GM19043 (cell line): ENCODE measurements at regions not wholly inside any gene's neighbourhood (a gene's known extent, or its start where the extent isn't known, plus 50 kb on each side); places are given as distances from the start of the nearest gene placed in this dataset.

Experiments used
- ATAC-seq: cut with Tn5 transposase; IDR thresholded peaks from one replicate; pipeline ENCODE4 v1.9.1; 2021; ENCODE audit warnings: low read depth; ENCODE audit not compliant: unreplicated experiment

DNA sequence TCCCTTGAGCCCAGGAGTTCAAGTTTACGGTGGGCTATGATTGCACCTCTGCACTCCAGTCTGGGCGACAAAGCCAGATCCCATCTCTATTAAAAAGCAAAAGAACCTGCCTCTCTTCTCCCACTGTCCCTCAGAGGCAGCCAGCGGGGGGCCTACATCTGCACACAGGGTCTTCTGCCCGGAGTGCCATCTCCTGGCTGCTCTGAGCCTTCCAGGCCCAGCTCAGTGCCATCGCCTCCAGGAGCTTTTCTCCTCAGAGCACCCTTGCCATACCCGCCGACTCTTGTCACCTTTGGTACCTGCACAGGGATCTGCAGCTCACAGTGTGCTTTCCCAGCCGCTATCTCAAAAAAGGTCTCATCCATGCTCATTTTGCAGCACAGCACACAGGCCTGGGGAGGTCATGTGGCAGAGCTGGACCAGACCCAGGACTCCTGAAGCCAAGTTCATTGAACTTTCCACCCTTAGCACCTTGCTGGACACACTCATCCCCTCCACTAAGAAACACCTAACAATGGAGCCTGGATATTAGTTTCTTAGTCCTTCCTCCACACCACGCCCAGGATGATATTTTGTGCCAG is 186.3 kb downstream of the HAUS1 start:
- no peak for ATAC-seq

DNA sequence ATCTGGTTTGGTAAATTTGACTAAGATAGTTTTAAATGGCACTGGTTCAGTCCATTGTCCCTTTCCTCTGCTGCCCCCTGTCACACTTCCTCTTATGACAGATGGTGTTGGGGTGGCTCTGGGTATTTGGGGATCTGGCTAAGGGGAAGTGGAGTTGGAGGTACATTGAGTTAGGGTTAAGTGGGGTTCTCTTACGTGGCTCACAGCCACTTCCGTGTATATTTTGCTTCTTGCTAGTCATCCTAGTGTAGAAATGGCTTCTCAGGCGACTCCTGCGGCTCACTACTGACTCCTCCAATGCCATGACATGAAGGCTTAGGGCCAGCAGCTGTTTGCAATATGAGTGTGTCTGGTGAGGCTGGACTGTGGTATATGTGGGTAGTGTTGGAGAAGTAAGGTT is 187.0 kb downstream of the HAUS1 start:
- no peak for ATAC-seq

DNA sequence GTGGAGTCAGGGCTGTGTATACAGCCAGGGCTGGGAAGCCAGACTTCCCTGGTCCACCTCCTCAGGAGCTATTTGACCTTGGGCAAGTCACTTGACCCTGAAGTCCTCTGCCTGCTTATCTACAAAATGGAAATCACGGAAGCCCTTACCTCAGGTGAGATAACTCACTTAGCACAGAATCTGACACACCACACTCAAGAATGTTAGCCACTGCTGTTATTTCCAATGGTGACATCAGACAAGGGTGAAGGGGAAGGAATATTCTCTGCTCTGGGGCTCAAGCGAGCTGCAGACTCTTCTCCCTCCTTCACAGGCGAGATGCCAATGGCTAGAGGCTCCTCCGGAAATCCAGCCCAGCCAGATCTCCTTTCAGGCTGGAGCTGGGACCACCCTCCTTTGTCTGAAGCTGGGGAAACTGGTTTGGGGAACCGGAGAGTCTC is 189.6 kb downstream of the HAUS1 start:
- ATAC-seq: no peak

DNA sequence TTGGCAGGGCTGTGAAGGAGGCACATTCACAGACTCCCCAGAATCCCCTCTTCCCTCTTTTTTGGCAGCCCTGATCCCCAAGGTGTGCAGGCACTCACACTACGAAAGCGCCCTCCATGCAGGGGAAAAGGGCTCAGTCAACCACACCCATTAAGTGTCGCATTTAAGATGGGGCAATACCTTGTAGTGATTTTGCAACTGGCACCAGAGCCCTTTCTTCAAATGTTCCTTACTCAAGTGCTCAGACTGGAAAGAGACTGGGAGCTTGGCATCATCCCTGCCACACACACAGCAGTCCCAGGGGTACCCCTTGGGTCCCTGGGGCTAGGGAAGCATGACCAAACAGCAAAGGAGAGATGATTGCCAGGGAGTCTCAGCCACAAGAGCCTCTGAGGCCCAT is 190.1 kb downstream of the HAUS1 start:
- ATAC-seq: no peak

DNA sequence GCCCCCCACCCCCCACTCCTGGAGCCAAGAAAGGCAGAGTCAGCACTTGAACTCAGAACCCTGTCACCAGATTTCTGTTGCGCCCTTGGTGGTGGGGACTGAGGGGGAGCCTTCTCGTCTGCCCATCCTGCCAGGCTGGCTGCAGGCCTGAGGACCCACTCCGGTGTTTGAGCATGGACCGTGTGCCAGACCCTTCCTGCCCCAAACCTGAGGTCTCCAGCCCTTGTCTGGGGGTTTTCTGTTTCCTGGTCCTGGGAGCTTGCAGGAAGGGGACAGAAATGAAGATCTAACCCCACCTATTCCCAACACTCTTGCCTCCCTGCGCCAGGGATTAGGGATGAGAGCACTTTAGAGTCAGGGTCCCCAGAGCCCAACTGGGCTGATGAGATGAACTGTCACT is 190.6 kb downstream of the HAUS1 start:
- ATAC-seq: no peak

DNA sequence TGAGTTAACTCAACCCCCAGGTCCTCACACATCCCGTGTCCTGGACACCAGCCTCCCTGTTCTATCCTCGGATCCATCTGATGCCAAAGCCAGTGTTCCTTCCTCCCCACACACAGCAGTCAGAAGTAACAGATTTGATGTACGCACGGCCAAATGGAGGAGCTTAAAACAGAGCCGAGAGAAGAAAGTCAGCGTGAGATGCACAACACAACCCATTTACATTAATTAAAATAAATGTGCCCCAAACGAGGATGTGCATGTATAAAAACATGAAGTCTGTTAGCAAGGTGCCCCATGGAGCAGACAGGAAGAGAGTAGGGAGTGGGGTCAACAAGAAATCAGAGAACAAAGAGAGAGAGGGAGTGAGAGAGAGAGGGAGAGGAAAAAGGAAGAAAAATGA is 191.2 kb downstream of the HAUS1 start:
- no peak for ATAC-seq

DNA sequence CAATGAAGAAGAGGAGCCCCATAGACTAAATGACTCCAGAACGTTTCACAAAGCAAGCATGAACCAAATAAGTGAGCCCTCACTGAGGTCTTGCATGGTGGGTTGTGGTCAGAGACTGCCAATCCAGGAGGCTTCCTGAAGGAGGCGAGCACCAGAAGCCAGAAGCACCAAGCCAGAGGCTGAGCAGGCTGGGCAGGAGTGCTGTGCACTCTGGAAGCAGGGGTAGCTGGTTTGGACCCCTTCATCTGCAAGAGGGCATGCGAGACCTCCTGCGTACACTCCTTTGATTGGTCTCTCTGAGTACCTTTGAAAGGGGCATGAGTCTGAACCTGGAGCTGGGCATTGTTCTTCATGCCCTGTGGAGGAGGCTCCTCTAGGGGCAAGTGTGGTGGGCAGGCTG is 192.5 kb downstream of the HAUS1 start:
- ATAC-seq: no peak

DNA sequence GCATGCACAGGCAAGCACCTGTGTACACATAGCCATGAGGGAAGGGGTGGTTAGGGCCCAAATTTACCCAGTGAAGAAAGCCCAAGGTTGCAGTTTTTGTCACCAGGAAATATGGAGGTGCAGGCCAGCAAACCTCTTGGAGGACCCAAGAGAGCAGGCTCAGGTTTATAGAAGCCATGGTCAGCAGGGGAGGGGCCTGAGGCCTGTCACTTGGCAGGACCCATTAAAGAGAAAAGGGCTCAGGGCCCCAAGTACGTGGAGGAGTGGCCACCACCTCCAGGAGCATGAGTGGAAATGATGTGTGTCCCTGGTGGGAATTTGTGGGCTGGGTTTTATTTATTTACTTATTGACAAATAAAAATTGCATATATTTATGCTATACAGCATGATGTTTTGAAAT is 192.9 kb downstream of the HAUS1 start:
- no peak for ATAC-seq

DNA sequence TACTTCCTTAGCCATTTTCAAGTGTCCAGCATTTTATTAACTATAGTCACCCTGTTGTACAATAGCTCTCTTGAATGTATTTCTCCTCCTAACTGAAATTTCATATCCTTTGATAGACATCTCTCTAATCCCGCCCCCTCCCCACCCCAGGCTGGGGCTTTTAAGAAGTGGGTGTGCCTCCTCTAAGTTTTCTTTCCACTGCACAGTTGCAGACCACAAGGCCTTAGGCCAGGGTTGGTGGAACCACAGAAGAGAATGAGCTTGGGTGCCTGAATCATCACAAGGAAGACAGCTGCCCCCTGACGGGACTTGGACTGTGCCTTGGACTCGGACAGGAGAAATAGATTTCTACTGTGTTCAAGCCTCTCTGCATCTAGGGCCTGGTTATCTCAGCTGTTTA is 193.4 kb downstream of the HAUS1 start:
- no peak for ATAC-seq

DNA sequence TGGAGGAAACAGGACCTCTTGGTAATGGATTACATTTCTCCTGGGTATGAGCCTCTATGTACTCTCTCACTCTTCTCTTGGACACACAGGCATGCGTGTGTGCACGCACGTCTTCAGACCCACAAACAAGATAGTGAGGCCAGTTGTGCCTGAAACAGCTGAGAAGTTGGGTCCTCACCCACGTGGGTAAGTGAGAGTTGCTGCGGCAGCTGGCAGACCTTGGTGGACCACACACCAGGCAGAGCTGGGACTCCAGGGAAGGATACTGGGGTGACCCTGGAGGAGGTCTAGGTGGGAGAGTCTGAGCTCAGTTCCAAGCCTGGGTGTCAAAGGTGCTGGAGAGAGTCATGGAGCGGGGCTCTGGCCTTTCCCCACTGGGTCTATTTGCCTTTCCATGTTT is 194.3 kb downstream of the HAUS1 start:
- ATAC-seq: no peak

DNA sequence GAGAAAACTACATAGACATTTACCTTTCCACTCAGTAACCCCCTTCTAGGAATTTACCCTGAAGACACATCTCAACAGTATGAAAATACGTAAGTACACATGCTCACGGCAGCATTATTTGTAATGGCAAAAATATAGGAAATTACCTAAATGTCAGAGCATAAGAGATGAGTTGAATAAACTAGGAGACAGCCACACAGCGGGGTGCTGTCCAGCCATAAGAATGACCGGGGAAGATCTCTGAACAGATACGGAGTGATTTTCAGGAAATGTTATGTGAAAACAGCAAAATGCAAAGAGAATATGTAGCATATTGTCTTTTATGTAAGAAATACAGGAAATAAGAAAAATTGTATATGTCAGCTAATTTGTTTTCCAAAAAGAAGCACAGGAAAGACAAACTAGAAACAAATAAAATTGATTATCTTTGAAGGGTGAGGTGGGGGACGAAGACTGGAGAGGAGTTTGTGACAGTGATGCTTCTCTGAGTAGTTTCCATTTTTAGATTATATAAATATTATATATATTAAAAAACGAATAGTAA is 195.4 kb downstream of the HAUS1 start:
- ATAC-seq: no peak

DNA sequence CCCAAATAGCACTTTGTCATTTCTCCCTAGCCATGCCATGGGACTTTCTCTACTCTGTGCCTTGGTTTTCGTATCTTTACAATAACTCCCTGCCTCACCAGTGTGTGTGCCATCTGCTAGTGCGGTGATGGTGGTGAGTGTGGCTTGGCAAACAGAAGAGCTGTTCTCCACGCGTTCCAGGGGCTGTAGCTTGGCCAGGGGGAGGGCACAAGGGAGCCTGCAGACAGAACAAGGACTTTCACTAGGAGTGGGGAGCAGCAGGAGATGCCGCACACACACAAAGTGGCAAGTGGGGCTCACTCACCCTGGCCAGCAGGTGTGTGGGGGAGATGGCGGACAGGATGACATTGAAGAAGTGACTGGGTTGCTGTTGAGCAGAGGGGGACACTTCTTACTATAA is 196.9 kb downstream of the HAUS1 start:
- ATAC-seq: no peak

DNA sequence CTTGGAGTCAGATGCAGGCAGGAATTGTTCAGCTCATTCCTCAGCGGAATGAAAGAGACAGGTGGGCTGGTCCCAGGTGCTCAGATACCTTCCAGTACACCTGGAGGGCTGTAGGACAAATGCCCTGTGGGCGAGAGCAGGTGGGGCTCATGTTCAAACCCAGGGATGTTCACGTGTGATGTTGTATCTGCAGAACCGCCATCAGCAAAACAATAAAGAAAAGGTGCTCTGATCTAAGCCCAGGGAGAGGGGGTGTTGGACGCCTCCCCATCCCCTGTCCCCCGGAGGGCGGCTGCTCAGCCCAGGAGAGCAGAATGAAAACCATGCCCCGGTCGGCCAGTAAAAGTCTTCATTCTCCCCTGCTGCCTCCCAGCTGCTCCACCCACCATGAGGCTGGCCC is 197.4 kb downstream of the HAUS1 start:
- no peak for ATAC-seq

DNA sequence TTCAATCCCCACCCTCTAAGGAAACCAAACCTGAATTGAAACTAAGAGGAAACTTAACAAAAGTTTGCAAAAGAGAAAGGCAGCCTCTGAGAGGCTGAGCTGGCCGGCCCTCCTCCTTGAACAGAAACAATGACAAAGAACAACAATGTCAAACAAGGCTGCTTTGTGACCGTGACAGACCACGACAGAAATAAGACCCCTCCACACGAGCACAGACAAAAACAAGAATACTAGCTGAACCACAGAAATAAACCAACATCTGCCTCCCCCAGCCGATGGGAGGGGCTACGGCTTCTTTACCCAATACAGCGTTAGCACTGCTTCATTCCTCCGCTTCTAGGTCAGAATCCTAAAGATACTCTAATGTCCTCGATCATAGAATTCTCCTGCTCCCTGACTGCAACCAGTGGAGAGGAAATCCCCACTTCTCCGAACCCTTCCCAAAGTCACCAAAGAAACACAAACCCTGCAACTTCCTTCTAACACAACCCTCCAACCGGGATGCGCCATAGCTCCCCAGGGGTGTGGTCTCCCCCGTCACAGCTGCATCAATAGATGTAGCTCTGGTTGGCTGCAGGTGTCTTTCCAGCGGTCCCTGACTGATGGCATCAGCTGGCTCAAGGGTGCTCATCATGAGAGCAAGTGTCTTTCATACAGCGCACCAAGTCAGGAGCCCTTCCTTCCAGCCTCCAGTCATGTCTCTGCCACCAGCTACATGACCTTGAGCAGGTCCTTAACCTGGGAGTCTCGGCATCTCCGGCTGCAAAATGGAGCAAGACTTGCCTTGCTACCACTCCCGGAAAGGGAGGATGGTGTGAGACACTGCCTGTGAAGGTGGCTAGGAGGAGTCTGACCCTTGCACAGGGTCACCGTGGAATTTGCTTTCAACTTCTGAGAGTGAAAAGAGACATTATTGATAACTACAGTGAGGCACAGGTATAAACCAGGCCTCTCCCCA is 198.6 kb downstream of the HAUS1 start:
- ATAC-seq: no peak

DNA sequence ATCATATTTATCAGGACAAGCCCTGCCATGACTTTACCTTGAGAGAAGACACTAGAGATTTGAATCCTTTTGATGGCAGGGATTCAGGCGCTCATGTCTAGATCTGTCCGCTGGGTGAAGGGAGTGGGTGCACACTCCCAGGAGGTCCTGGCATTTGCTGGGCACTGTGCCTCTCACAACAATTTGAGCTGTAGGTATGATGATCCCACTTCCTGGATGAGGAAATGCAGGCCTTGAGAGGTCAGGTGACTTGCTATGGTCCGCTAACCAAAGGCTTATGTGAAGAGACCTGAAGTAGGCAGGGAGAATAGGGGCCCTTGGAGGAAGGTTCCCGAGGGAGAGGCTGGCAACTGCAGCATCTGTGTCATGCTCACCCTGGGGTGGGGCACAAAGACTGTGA is 206.1 kb downstream of the HAUS1 start:
- ATAC-seq: no peak

DNA sequence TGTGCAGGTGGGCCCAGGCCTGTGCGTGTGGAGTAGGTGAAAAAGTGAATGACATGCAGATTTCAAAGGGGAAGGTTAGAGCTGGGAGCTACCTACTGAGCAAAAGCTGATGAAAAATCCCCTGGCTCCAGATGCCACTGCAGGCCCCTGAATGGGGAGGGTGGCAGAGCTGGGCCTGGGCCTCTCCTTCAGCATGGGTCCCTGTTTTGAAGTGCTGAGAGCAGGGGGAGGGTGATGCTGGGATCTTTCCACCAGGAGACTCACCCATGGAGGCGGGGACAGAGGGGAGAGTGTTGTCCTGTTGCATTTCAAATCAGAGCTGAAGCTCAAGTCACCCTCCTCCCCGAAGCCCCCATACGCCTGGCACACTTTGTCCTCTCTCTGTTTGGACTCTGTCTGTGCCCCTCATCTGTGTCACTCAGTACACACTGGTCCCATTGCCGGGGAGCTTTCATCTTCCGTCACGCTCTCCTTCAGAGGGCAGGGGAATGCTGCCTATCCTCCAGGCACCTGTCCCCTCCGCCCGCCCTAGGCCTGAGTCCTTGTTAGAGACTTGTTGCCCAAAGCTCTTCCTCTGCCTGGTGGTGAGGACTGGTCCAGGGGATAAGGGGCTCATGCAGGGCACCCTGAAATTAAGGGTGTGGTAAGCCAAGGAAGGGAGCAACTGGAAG is 206.6 kb downstream of the HAUS1 start:
- no peak for ATAC-seq

DNA sequence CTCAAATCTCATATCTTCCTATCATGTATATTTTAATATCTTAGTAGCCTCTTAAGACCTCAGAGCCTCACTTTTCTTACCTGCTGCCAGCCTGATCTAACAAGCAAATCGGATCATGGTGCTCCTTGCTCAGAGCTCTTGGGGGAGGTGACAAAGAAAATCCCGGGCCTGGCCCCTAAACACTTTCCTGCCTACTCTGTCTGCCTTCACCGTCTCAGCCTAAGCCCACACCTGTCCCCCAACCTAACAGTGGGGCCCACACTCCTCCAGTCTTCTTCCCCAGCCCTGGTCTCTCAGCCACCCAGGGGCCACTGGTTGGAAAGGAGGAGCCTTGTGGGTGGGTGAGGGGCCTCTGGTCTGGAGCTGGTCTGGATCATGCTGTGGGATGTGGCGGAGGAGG is 207.3 kb downstream of the HAUS1 start:
- no peak for ATAC-seq

DNA sequence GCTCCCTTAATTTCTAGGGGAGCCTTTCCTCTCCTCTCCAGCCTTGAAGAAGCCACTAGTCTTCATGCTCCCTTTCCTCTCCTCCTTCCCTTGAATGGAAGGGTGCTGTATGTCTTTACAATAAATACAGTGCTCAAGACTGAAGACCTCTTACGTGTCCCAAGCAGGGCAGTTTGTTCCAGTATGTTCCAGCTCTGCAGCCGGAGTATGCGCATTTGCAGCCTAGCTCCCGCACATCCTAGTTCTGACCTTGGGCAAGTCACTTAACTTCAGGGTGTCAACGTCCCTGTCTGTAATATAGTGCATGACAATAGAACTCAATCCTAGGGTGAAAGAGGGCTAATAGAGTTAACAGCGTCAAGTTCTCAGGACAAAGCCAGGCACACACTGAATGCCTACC is 208.0 kb downstream of the HAUS1 start:
- ATAC-seq: no peak

DNA sequence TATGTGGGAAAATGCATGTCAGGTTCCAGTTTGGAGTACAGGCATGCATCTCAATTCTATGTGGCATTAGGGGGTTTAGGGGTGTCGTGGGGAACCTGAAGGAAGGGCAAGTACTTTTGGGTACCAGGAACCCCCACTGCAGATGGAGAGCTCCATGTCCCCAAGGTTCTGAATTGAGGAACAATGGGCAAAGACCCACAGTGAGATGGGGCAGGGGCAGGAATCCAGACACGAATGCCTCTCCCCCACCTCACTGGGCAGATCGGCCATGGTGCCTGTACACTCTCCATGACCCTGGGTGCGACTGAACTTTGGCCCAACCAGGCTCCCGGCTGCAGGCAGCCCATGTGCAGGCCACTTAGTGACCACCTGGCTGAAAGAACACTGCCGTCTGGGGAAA is 209.3 kb downstream of the HAUS1 start:
- ATAC-seq: no peak

DNA sequence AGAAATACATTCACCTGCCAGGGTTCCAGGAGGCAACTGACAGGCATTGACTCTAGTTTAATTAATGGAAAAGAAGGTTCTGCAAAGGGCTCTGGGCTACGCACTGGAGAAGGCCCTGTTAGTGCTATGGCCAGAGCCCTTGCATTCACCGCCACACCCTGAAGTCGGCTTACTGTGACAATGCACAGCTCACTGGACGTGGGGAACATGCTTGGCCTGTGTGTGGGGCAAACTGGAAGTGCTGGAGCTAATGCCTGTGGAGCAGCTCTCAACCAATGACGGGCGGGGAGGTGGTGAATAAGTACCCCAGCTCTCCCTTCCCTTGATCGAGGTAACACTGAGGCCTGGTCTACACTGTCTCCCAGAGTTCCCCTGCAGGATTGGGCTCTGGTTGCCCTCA is 209.8 kb downstream of the HAUS1 start:
- ATAC-seq: no peak

DNA sequence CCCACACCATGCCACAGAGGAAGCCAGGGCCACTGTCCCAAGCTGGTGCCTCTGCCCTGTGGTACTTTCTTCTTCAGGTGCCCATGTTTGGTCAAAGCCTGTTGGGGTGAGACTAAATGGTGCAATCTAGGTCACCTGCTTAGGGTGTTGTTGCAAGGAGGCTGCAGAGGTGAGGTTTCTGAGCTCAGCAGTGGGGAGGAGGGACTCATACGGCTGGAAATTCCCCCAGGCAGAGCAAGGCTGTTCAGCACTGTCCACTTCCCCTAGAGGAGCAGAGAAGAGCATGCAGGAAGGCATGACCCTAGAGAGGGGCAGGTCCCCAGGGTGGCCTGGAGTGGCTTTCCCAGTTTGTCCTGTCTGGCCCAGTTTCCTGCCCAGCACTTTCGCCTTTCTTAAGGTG is 211.0 kb downstream of the HAUS1 start:
- ATAC-seq: no peak
